Fibroblast of skin of abdomen (primary cell): ENCODE measurements at regions not wholly inside any gene's neighbourhood (a gene's known extent, or its start where the extent isn't known, plus 50 kb on each side); places are given as distances from the start of the nearest gene placed in this dataset.

Source experiments
- DNase-seq: peaks from one replicate; pipeline ENCODE4 v3.0.0-alpha.2; 2013

GRCh38 chr1:223487887-223488259, 94.7 kb downstream of the CCDC185 start:
- DNase-seq, result no peak

GRCh38 chr1:223489439-223489838, 96.2 kb downstream of the CCDC185 start:
- no peak for DNase-seq

GRCh38 chr1:223490256-223490655, 97.0 kb downstream of the CCDC185 start:
- no peak for DNase-seq
